ENCODE measurements at regions not wholly inside any gene's neighbourhood (a gene's known extent, or its start where the extent isn't known, plus 50 kb on each side); places are given as distances from the start of the nearest gene placed in this dataset.

- TF ChIP-seq CTCF (IDR thresholded peaks at IDR 0.05), result no peak
- TF ChIP-seq EP300 (IDR thresholded peaks at IDR 0.05), result no peak
- no peak for TF ChIP-seq POLR2A (IDR thresholded peaks at IDR 0.05)
These were observed 77.6 kb upstream of the PROK2 start for GRCh38 chr3:71862371-71863140.
